ENCODE measurements at regions not wholly inside any gene's neighbourhood (a gene's known extent, or its start where the extent isn't known, plus 50 kb on each side); places are given as distances from the start of the nearest gene placed in this dataset.
"Not testable (repeated sequence)": the region's sequence is repeated elsewhere in the genome, so short reads cannot be mapped to it uniquely, and the experiment has no call there.

GRCh38 chr2:15823459-15824396 lies 116.6 kb upstream of the MYCN start:
- DNase-seq (ENCODE audit: low read depth): no peak

GRCh38 chr2:15824467-15824866 lies 115.9 kb upstream of the MYCN start:
- not testable (repeated sequence) for DNase-seq (ENCODE audit: low read depth)

GRCh38 chr2:15825276-15825980 lies 114.9 kb upstream of the MYCN start:
- no peak for DNase-seq (ENCODE audit: low read depth)

GRCh38 chr2:15826273-15826717 lies 114.1 kb upstream of the MYCN start:
- DNase-seq (ENCODE audit: low read depth): no peak

- DNase-seq (ENCODE audit: low read depth): no peak
These were observed 113.3 kb upstream of the MYCN start for GRCh38 chr2:15827001-15827400.

GRCh38 chr2:15828576-15828975 lies 111.8 kb upstream of the MYCN start:
- no peak for DNase-seq (ENCODE audit: low read depth)

GRCh38 chr2:15829091-15829801 lies 111.1 kb upstream of the MYCN start:
- no peak for DNase-seq (ENCODE audit: low read depth)

- DNase-seq (ENCODE audit: low read depth): no peak
These were observed 110.4 kb upstream of the MYCN start for GRCh38 chr2:15829985-15830384.

- DNase-seq (ENCODE audit: low read depth): no peak
These were observed 109.3 kb upstream of the MYCN start for GRCh38 chr2:15830937-15831549.

GRCh38 chr2:15832030-15832709 lies 108.2 kb upstream of the MYCN start:
- no peak for DNase-seq (ENCODE audit: low read depth)

GRCh38 chr2:15832849-15833680 lies 107.3 kb upstream of the MYCN start:
- no peak for DNase-seq (ENCODE audit: low read depth)

- no peak for DNase-seq (ENCODE audit: low read depth)
These were observed 106.6 kb upstream of the MYCN start for GRCh38 chr2:15833731-15834130.

- DNase-seq (ENCODE audit: low read depth): no peak
These were observed 105.8 kb upstream of the MYCN start for GRCh38 chr2:15834381-15835031.

- no peak for DNase-seq (ENCODE audit: low read depth)
These were observed 104.2 kb upstream of the MYCN start for GRCh38 chr2:15835991-15836688.

GRCh38 chr2:15836689-15837610 lies 103.4 kb upstream of the MYCN start:
- no peak for DNase-seq (ENCODE audit: low read depth)

- no peak for DNase-seq (ENCODE audit: low read depth)
These were observed 101.8 kb upstream of the MYCN start for GRCh38 chr2:15838481-15839090.

GRCh38 chr2:15839426-15840124 lies 100.8 kb upstream of the MYCN start:
- no peak for DNase-seq (ENCODE audit: low read depth)
